Neutrophil (primary cell): ENCODE measurements at regions not wholly inside any gene's neighbourhood (a gene's known extent, or its start where the extent isn't known, plus 50 kb on each side); places are given as distances from the start of the nearest gene placed in this dataset.

Experiments used
- H3K27ac ChIP-seq: fragments of 200-600 bp; sonication (generic); 2 replicates; pipeline ENCODE4 v1.5.1; 2016; ENCODE audit warnings: mild to moderate bottlenecking, moderate library complexity
- H3K27me3 ChIP-seq: fragments of 200-600 bp; sonication (generic); 2 replicates; pipeline ENCODE4 v1.6.0; 2016; ENCODE audit warnings: mild to moderate bottlenecking
- H3K36me3 ChIP-seq: fragments of 200-600 bp; sonication (generic); 2 replicates; pipeline ENCODE4 v1.5.1; 2017
- H3K4me1 ChIP-seq, 2 experiments: fragments of 200-600 bp in 1 of 2; sonication (generic) in 1 of 2; 1 replicate in 1 of 2; 2 replicates in 1 of 2; pipeline versions ENCODE4 v1.5.1 to v1.6.1; 2013 to 2016; ENCODE audit warnings: low read depth in 1 of 2, low read length in 1 of 2, mild to moderate bottlenecking in 1 of 2, moderate library complexity in 1 of 2; ENCODE audit not compliant: control insufficient read depth in 1 of 2, insufficient read depth in 1 of 2
- H3K4me3 ChIP-seq, 2 experiments: fragments of 200-600 bp in 1 of 2; sonication (generic) in 1 of 2; 1 replicate in 1 of 2; 2 replicates in 1 of 2; pipeline ENCODE4 v1.5.1; 2013 to 2016; ENCODE audit warnings: low read depth in 1 of 2, low read length in 1 of 2, mild to moderate bottlenecking in 1 of 2, moderate library complexity in 1 of 2
- H3K9me3 ChIP-seq: fragments of 200-600 bp; sonication (generic); 2 replicates; pipeline ENCODE4 v1.5.1; 2016
- TF ChIP-seq, protein P1 (sequence below): fragments of 200-600 bp; sonication (generic); IDR thresholded peaks from 2 replicates; pipeline ENCODE4 v1.5.1; 2016; ENCODE audit warnings: antibody characterized with exemption

- H3K4me1 ChIP-seq = no peaks in the 10 kb centered on the region
- TF ChIP-seq, protein P1, sequence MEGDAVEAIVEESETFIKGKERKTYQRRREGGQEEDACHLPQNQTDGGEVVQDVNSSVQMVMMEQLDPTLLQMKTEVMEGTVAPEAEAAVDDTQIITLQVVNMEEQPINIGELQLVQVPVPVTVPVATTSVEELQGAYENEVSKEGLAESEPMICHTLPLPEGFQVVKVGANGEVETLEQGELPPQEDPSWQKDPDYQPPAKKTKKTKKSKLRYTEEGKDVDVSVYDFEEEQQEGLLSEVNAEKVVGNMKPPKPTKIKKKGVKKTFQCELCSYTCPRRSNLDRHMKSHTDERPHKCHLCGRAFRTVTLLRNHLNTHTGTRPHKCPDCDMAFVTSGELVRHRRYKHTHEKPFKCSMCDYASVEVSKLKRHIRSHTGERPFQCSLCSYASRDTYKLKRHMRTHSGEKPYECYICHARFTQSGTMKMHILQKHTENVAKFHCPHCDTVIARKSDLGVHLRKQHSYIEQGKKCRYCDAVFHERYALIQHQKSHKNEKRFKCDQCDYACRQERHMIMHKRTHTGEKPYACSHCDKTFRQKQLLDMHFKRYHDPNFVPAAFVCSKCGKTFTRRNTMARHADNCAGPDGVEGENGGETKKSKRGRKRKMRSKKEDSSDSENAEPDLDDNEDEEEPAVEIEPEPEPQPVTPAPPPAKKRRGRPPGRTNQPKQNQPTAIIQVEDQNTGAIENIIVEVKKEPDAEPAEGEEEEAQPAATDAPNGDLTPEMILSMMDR = no peak
- no peaks in the 10 kb centered on the region for H3K9me3 ChIP-seq
- H3K36me3 ChIP-seq = no peaks in the 10 kb centered on the region
- H3K27ac ChIP-seq = no peak overlapping the region
- H3K27me3 ChIP-seq = no peaks in the 10 kb centered on the region
- H3K4me3 ChIP-seq = no peak overlapping the region
Observed at GRCh38 chr11:105553025-105553424, 56.8 kb upstream of the GRIA4 start.

DNA sequence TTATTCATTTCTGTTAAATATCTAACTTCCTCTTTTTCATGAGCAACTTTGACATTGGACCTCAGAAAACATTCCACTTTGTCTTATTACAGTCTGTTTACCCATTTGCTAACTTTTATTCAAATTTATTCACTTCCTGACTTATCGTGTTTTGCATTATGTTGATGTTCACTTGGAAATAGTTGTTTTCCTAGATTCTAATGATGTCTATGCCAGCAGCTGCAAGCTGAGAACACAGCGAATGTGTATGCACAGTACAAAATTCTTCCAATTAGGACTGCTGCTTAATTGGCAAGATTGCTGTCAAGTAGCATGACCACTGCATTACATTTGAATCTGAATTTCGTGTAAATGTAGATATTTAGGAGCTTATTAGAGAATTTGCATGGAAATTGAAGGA lies 61.5 kb upstream of the GRIA4 start:
- Histone ChIP-seq H3K27me3 (no peaks in the 10 kb centered on the region), H3K9me3 (no peaks in the 10 kb centered on the region), H3K4me3 (no peak overlapping the region), H3K36me3 (no peaks in the 10 kb centered on the region), H3K27ac (no peak overlapping the region), H3K4me1 (no peaks in the 10 kb centered on the region)
- TF ChIP-seq, protein P1 = no peak

- H3K27ac ChIP-seq = no peak overlapping the region
- H3K27me3 ChIP-seq = no peaks in the 10 kb centered on the region
- no peaks in the 10 kb centered on the region for H3K36me3 ChIP-seq
- H3K4me3 ChIP-seq = no peak overlapping the region
- TF ChIP-seq, protein P1 = no peak
- no peaks in the 10 kb centered on the region for H3K9me3 ChIP-seq
- H3K4me1 ChIP-seq = no peaks in the 10 kb centered on the region
Observed at GRCh38 chr11:105538588-105538987, 71.3 kb upstream of the GRIA4 start.

GRCh38 chr11:105537531-105537930 lies 72.3 kb upstream of the GRIA4 start:
- H3K36me3 ChIP-seq = no peaks in the 10 kb centered on the region
- H3K27ac ChIP-seq = no peak overlapping the region
- H3K9me3 ChIP-seq = no peaks in the 10 kb centered on the region
- TF ChIP-seq, protein P1 = no peak
- no peaks in the 10 kb centered on the region for H3K27me3 ChIP-seq
- no peaks in the 10 kb centered on the region for H3K4me1 ChIP-seq
- H3K4me3 ChIP-seq = no peak overlapping the region

- TF ChIP-seq, protein P1 = no peak
- no peaks in the 10 kb centered on the region for H3K36me3 ChIP-seq
- no peaks in the 10 kb centered on the region for H3K4me1 ChIP-seq
- no peaks in the 10 kb centered on the region for H3K27me3 ChIP-seq
- no peak overlapping the region for H3K4me3 ChIP-seq
- no peaks in the 10 kb centered on the region for H3K9me3 ChIP-seq
- no peak overlapping the region for H3K27ac ChIP-seq
Observed at GRCh38 chr11:105524286-105524685, 85.6 kb upstream of the GRIA4 start.
